Activated naive CD4-positive, alpha-beta T cell treated with anti-CD3 and anti-CD28 coated beads, Interleukin-2, amount 50 U/mL, for 24 hours (primary cell): ENCODE measurements at regions not wholly inside any gene's neighbourhood (a gene's known extent, or its start where the extent isn't known, plus 50 kb on each side); places are given as distances from the start of the nearest gene placed in this dataset.

Source experiments
- H3K27ac Mint-ChIP-seq: one replicate; pipeline ENCODE4 v1.8.0; 2021; ENCODE audit warnings: mild to moderate bottlenecking, mixed read lengths
- H3K27me3 Mint-ChIP-seq: one replicate; pipeline ENCODE4 v1.8.0; 2021; ENCODE audit warnings: mixed read lengths
- H3K36me3 Mint-ChIP-seq: one replicate; pipeline ENCODE4 v1.8.0; 2021; ENCODE audit warnings: mixed read lengths
- H3K4me1 Mint-ChIP-seq: one replicate; pipeline ENCODE4 v1.8.0; 2021; ENCODE audit warnings: mixed read lengths
- H3K4me3 Mint-ChIP-seq: one replicate; pipeline ENCODE4 v1.8.0; 2021; ENCODE audit warnings: mild to moderate bottlenecking, mixed read lengths
- H3K9me3 Mint-ChIP-seq: one replicate; pipeline ENCODE4 v1.8.0; 2021; ENCODE audit warnings: mixed read lengths

DNA sequence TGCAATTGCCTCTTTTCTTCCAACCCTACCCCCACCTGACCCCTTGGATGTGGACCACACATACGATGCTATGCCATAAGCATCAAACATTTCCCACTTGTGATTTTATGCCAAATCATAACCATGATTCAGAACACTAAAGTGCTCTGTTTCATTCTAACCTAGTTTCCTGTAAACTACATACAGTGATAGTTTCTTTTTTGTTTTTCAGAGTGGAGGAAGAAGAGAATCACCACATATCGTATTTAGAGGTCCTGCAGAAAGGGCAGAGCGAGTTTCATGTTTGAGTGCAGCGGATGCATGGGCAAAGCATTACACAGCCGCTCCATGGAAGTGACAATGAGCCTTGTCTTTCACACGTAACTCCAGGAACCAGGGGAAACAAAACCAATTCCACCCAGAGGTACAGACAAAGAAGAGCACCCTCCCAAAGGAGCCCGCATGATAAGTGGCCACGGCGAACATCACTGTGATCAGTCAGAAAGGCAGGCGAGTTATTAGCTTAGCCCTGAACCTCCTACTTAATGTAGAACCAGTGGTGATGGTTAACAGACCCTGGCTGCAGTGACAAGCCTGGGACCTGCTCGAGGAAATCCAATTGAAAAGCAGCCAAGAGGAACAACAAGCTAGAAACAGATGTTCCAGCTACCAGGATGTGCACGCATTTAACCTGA is 64.0 kb upstream of the ZNF281 start:
- H3K27me3 Mint-ChIP-seq, result peaks cover 8% of the 10 kb centered on the region
- no peaks in the 10 kb centered on the region for H3K36me3 Mint-ChIP-seq
- H3K4me1 Mint-ChIP-seq, result peaks cover 11% of the 10 kb centered on the region
- H3K9me3 Mint-ChIP-seq, result no peaks in the 10 kb centered on the region
- peak overlapping the region; percentile 73 for H3K27ac Mint-ChIP-seq
- H3K4me3 Mint-ChIP-seq, result no peak overlapping the region

DNA sequence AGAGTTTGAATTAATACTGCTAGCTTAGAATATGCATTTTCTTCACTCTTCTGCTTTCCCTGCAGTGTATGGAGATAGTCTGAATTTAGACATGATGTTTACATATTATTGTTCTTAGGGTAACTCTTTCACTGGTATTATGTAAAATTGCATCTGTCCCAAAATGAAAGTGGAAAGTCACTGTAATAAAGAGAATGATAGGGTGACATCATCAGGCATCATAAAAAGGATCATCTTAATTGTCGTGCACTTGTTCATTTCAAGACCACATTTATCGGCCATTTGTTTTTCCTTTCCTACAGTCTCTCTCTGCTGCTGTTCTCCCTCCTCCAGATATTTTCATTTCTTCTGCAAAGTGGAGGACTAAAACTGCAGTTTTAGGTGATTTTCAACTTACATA is 61.9 kb upstream of the ZNF281 start:
- Mint-ChIP-seq H3K27ac (no peak overlapping the region), H3K9me3 (no peaks in the 10 kb centered on the region), H3K4me1 (peaks cover 11% of the 10 kb centered on the region), H3K36me3 (no peaks in the 10 kb centered on the region), H3K27me3 (peaks cover 8% of the 10 kb centered on the region), H3K4me3 (no peak overlapping the region)

DNA sequence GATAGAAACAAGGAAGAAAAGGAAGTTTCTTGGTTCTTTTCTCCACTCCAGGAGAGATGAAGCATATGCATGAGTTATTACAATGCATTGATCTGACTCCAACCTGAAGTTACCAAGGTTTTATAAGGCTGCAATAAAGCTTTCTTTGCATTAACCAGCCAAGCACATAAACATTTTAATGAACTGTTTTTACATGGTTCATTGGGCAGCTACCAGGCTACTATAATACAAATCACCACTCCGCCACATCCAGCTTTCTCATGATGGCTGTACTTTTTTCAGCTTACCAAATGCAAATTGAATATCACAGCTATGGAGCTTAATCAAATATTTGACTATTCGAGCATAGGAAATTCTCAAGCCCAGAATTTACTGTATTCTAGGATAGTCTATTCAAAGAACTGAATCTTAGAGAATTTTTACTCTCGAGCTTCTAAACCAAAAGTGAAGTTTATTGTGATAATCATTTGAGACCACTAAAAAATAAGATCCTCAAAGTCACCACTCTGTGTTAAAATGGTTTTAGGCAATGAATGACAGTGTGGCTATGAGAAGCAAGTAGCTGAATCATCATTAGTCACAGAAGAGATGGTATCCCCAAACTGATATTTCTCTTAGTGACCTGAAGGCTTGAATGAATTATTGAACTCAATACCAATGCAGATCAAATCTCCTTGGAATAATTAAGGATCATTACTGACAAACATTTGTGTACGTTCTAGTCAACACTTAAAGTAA is 58.6 kb upstream of the ZNF281 start:
- Mint-ChIP-seq H3K27ac (no peak overlapping the region), H3K27me3 (peaks cover 5% of the 10 kb centered on the region), H3K36me3 (no peaks in the 10 kb centered on the region), H3K9me3 (no peaks in the 10 kb centered on the region), H3K4me1 (peaks cover 4% of the 10 kb centered on the region), H3K4me3 (no peak overlapping the region)

DNA sequence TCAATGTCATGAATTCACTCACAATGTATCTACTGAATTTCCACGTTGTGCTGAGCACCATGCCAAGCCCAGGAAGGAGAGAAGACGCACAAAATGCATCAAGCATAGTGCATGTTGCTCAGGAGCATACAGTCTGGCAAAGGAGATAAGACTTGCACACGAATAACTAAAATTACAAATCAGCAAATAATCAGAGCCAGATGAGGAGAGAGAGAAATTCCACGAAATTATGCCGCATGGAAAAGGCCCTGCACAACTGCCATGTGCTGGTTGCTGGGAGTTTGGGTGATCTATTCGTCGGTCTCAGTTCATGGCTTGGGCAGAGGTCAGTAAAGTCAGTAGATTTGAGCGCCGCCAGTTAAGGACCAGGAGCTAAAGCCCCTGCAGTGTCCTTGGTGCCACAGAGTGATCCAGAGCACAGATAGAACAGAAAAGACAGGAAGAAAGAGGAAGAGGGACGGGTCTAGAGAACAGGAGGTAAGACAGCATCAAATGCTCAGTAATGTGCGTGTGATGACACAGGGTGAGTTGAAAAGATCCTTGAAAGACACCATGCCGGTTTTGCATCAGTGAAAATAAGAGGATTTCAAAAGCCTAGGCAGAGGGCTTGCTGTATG is 55.1 kb upstream of the ZNF281 start:
- Mint-ChIP-seq H3K27me3 (peaks cover 2% of the 10 kb centered on the region), H3K9me3 (no peaks in the 10 kb centered on the region), H3K36me3 (no peaks in the 10 kb centered on the region), H3K4me1 (no peaks in the 10 kb centered on the region), H3K4me3 (no peak overlapping the region), H3K27ac (no peak overlapping the region)
